Prostate gland (tissue), 2 donors: ENCODE measurements at regions not wholly inside any gene's neighbourhood (a gene's known extent, or its start where the extent isn't known, plus 50 kb on each side); places are given as distances from the start of the nearest gene placed in this dataset.

Source experiments
- DNase-seq: peaks from one replicate; pipeline ENCODE4 v3.0.0-alpha.2; 2019; ENCODE audit warnings: low spot score
- H3K27ac ChIP-seq, 2 donors: fragments of 200-600 bp; sonication (generic); 2 replicates each; pipeline ENCODE4 v1.5.1; 2017 to 2019
- H3K27me3 ChIP-seq: fragments of 200-600 bp; sonication (generic); replicated peaks from 2 replicates; pipeline ENCODE4 v1.5.1; 2019; ENCODE audit not compliant: insufficient read depth
- H3K36me3 ChIP-seq, 2 donors: fragments of 200-600 bp; sonication (generic); 1 replicate in 1 of 2; 2 replicates in 1 of 2; pipeline versions ENCODE4 v1.5.1 to v1.8.1; 2017 to 2019
- H3K4me1 ChIP-seq: fragments of 200-600 bp; sonication (generic); replicated peaks from 2 replicates; pipeline ENCODE4 v1.5.1; 2019
- H3K4me3 ChIP-seq, 2 donors: fragments of 200-600 bp; sonication (generic); 2 replicates each; pipeline ENCODE4 v1.5.1; 2017 to 2019
- H3K9me3 ChIP-seq: fragments of 200-600 bp; sonication (generic); 2 replicates; pipeline ENCODE4 v1.5.1; 2017
- POLR2A ChIP-seq: fragments of 450-650 bp; IDR thresholded peaks from one replicate; pipeline ENCODE4 v1.6.1; 2016; ENCODE audit warnings: antibody characterized with exemption, mild to moderate bottlenecking
- POLR2AphosphoS5 ChIP-seq: sonication (generic); formaldehyde crosslinking; IDR thresholded peaks from one replicate; pipeline ENCODE4 v1.6.1; 2017; ENCODE audit warnings: antibody characterized with exemption
- WGBS: methylation state at CpG from one replicate; pipeline ENCODE4 v1.1.5; 2018; 5-methylcytosine and 5-hydroxymethylcytosine counted together
- intact Hi-C: fragments of 100-400 bp; cut with DNase I; formaldehyde crosslinking; loops from one replicate; pipeline ENCODE4 v1.14.2; 2022
- TF ChIP-seq, protein P1 (sequence below), 4 experiments: fragments of 200-600 bp in 2 of 4; fragments of 450-650 bp in 2 of 4; sonication (generic) in 2 of 4; IDR thresholded peaks; 1 replicate in 3 of 4; 2 replicates in 1 of 4; pipeline ENCODE4 v1.5.1; 2016 to 2019; ENCODE audit warnings: antibody characterized with exemption in 4 of 4, mild to moderate bottlenecking in 2 of 4, moderate library complexity in 2 of 4

GRCh38 chr4:99755223-99755944, 61.2 kb upstream of the DAPP1 start:
- TF ChIP-seq, protein P1, sequence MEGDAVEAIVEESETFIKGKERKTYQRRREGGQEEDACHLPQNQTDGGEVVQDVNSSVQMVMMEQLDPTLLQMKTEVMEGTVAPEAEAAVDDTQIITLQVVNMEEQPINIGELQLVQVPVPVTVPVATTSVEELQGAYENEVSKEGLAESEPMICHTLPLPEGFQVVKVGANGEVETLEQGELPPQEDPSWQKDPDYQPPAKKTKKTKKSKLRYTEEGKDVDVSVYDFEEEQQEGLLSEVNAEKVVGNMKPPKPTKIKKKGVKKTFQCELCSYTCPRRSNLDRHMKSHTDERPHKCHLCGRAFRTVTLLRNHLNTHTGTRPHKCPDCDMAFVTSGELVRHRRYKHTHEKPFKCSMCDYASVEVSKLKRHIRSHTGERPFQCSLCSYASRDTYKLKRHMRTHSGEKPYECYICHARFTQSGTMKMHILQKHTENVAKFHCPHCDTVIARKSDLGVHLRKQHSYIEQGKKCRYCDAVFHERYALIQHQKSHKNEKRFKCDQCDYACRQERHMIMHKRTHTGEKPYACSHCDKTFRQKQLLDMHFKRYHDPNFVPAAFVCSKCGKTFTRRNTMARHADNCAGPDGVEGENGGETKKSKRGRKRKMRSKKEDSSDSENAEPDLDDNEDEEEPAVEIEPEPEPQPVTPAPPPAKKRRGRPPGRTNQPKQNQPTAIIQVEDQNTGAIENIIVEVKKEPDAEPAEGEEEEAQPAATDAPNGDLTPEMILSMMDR (IDR thresholded peaks at IDR 0.05), result no peak
- TF ChIP-seq POLR2A (no peak), POLR2AphosphoS5 (no peak)
- Histone ChIP-seq H3K36me3 (no peaks in the 10 kb centered on the region), H3K4me3 (no peak overlapping the region), H3K4me1 (no peaks in the 10 kb centered on the region), H3K27me3 (no peaks in the 10 kb centered on the region), H3K9me3 (no peaks in the 10 kb centered on the region), H3K27ac (no peak overlapping the region)
- no peak for DNase-seq
- intact Hi-C loops, result loop anchor here (5.0 kb wide), 1 partner anchor 33 kb away; no protein-coding TSS in a partner anchor
- 76% methylated on average over 2 of the region's 2 CpGs for WGBS

DNA sequence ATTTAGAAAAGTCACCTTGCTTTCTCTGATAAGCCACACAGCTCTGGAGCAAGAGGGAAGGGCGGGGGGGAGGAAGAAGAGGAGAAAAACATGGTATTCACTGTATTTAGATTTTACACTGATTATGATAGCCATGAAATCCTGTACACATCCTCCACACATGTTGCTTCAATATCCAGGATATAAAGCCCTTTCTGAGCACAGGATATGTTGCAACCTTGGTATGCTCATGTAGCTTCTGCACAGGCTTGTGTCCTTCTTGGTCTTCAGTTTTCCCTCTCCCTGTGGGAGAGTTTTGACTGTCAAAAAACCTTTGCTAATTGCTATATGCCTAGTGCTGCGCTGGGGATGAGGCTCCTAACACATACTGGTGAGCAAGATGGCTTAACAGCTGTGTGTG, 61.9 kb upstream of the DAPP1 start:
- TF ChIP-seq, protein P1 (IDR thresholded peaks at IDR 0.05), result no peak
- TF ChIP-seq POLR2AphosphoS5 (no peak), POLR2A (no peak)
- H3K4me3 ChIP-seq, result no peak overlapping the region
- no peaks in the 10 kb centered on the region for H3K4me1 ChIP-seq
- no peaks in the 10 kb centered on the region for H3K9me3 ChIP-seq
- no peak overlapping the region for H3K27ac ChIP-seq
- H3K27me3 ChIP-seq, result no peaks in the 10 kb centered on the region
- no peaks in the 10 kb centered on the region for H3K36me3 ChIP-seq
- no peak for DNase-seq
- intact Hi-C loops, result loop anchor here (5.0 kb wide), 1 partner anchor 32 kb away; no protein-coding TSS in a partner anchor
- WGBS, result 91% methylated on average over 2 of the region's 2 CpGs

GRCh38 chr4:99753931-99754330, 62.7 kb upstream of the DAPP1 start:
- intact Hi-C loops, result no loop called here
- DNase-seq, result no peak
- H3K9me3 ChIP-seq, result no peaks in the 10 kb centered on the region
- no peaks in the 10 kb centered on the region for H3K4me1 ChIP-seq
- no peaks in the 10 kb centered on the region for H3K36me3 ChIP-seq
- no peak overlapping the region for H3K4me3 ChIP-seq
- no peaks in the 10 kb centered on the region for H3K27me3 ChIP-seq
- no peak for TF ChIP-seq POLR2A
- TF ChIP-seq, protein P1 (IDR thresholded peaks at IDR 0.05), result no peak
- TF ChIP-seq POLR2AphosphoS5, result no peak
- WGBS, result 72% methylated on average over 2 of the region's 2 CpGs
- no peak overlapping the region for H3K27ac ChIP-seq

DNA sequence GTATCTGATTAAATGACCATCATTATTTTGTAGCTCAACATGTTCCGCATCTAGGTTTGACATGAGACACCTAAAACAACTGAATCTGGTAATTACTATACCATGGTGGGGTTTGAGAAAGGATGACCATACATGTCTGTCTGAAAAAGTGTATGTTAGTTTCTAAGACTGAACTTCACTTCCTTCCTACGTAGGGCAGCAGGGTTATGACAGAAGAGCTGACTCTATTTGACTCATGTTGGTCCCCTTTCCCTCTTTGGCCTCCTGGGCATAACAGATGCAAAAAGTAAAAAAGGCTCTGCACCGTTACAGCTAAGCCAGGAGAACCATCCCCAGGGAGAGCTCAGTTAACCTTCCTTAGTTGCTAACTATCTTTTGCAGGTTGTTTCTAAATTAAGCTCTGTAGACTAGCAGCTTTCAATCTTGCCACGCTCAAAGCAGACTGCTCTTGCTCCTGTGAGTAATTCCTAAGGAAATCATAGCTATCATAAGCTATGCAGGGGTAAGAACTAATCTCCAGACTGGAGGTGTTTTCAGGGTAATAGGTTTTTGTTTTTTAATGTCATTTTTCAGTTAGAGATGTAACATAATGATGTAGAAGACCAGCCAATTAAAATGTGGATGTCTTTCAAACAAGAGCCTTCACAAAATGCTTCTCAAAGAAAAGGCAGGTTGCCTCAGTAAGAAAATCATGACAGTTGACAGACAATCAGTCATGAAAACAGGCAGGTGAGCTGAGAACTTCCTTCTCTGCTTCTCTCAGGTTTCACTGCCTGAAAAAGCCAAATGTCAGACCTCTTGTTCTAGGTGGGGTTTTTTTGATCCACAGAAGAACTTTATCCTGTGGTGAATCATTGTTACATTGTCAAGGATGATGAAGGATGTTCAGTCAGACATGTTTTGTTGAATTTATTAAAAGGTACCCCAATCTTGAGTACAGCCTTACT, 66.9 kb upstream of the DAPP1 start:
- H3K36me3 ChIP-seq, result no peaks in the 10 kb centered on the region

More for the DNA sequence above, 66.9 kb upstream of the DAPP1 start:
- no peak overlapping the region for H3K27ac ChIP-seq
- WGBS, result 80% methylated on average over 4 of the region's 4 CpGs
- intact Hi-C loops, result no loop called here
- no peaks in the 10 kb centered on the region for H3K27me3 ChIP-seq
- no peaks in the 10 kb centered on the region for H3K9me3 ChIP-seq
- H3K4me3 ChIP-seq, result no peak overlapping the region
- no peaks in the 10 kb centered on the region for H3K4me1 ChIP-seq
- DNase-seq, result no peak
- TF ChIP-seq POLR2AphosphoS5, result no peak
- TF ChIP-seq, protein P1 (IDR thresholded peaks at IDR 0.05), result no peak
- TF ChIP-seq POLR2A, result no peak
